Activated CD4-positive, alpha-beta T cell treated with anti-CD3 and anti-CD28 coated beads for 4 hours (primary cell): ENCODE measurements at regions not wholly inside any gene's neighbourhood (a gene's known extent, or its start where the extent isn't known, plus 50 kb on each side); places are given as distances from the start of the nearest gene placed in this dataset.

Experiments used
- DNase-seq, 2 donors: peaks; one replicate each; pipeline ENCODE4 v3.0.0-alpha.2; 2020

GRCh38 chr4:120163895-120164294 is 97.2 kb upstream of the MAD2L1 start:
- DNase-seq: no peak

GRCh38 chr4:120158841-120159463 is 92.3 kb upstream of the MAD2L1 start:
- DNase-seq: no peak

- no peak for DNase-seq
Observed at GRCh38 chr4:120158046-120158445, 91.4 kb upstream of the MAD2L1 start.

GRCh38 chr4:120156120-120156718 is 89.6 kb upstream of the MAD2L1 start:
- peak; percentile 9 to 42 for DNase-seq

- DNase-seq: no peak
Observed at GRCh38 chr4:120155287-120155686, 88.6 kb upstream of the MAD2L1 start.

- DNase-seq: no peak
Observed at GRCh38 chr4:120144634-120145033, 78.0 kb upstream of the MAD2L1 start.

- no peak for DNase-seq
Observed at GRCh38 chr4:120144041-120144440, 77.4 kb upstream of the MAD2L1 start.

- no peak for DNase-seq
Observed at GRCh38 chr4:120139392-120139791, 72.7 kb upstream of the MAD2L1 start.

- DNase-seq: no peak
Observed at GRCh38 chr4:120132935-120133334, 66.3 kb upstream of the MAD2L1 start.

GRCh38 chr4:120130786-120131185 is 64.1 kb upstream of the MAD2L1 start:
- no peak for DNase-seq
